HG02938 (cell line): ENCODE measurements at regions not wholly inside any gene's neighbourhood (a gene's known extent, or its start where the extent isn't known, plus 50 kb on each side); places are given as distances from the start of the nearest gene placed in this dataset.

ENCODE experiments used
- ATAC-seq: cut with Tn5 transposase; IDR thresholded peaks from one replicate; pipeline ENCODE4 v1.9.1; 2021; ENCODE audit warnings: mild to moderate bottlenecking, moderate library complexity; ENCODE audit not compliant: unreplicated experiment

DNA sequence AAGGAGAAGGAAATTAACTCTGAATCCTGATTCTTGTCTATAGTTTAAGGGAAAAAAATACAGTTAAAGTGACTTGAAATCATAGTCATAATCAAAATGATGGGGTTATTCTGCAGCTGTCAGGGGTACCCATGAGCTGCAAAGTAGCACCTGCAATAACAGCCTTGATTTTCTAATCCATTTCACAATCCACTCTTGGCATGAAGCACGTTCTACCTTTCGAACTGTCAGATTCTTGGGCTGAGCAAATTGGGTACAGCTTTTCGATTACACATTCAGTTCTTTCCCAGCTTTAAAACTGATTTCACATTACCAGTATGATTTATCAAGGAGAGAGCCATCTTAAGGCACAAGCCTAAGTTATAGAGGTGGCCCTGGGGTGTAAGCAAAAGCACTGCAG lies 118.5 kb upstream of the DTNBP1 start:
- ATAC-seq, result no peak

DNA sequence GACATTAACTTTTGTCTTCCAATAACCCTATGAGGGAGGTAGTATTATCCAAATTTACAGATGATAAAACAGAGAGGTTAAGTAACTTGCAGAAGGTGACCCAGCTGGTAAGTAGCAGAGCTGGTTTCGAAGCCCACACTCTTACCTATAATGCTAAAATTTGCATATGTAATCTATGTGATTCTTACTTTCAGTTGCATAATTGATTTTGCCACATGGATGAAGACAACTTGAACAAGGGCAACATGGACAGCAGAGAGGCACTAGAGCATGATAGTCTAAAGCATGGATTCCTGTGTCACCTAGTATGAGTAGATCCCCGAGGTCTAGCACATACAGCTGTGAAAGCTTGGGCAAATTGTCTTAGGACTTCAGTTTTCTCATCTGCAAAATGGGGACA lies 117.6 kb upstream of the DTNBP1 start:
- no peak for ATAC-seq

DNA sequence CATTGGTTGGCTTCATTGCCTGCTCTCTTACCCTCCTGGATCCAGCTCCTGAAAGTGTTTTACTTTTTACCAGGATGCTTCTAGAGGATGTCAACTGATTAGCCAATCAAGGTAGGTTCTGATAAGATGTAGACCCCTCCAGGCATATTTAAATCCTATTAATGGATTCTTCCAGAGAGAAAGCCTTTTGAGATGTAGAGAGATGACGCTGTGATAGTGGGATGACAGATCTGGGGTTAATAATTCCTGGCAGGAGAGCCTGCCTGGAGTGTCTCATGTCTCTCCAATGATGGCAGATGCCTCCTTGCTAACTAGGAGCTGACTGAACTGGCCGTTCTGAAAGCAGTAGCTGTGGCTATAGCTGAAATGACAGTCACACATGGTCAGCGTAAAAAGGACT lies 116.9 kb upstream of the DTNBP1 start:
- ATAC-seq, result no peak

DNA sequence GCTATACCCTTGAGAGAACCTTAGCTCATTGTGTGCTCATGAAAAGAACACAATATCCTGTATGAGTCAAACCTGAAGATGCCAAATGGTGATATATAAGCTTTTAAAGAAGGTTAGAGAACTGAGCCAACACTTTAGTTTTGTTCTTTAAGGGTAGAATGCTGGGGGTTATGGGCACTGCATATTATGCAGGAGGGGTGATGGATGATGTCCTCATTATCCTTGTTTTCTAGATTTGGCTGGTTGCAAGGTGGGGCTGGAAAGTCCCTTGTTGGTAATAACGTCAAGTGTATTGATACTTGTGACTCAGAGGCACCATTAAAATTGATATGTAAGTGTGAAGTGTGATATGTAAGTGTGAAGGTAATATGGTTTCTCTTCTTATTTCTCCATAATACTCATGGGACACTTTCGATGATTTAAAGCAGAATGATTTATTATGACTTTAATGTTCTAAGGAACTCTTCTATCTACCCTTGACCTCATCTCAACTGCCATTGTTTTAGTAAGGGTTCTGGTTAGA lies 113.7 kb upstream of the DTNBP1 start:
- ATAC-seq, result peak; percentile 63

DNA sequence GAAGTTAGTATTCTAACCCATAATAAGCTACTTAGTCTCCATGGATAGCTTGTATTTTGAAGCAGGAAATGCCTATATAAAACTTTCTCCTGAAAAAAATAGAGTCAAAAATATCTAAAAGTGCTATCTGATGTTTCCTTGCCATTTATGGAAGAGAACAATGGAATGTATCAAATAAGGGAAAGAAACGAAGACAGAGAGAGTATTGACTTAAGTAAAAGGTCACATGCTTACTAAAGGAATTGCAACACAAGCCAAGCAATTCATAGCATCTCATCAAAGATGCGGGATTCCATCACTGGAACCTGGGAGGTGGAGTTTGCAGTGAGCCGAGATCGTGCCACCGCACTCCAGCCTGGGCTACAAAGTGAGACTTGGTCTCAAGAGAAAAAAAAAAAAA lies 112.9 kb upstream of the DTNBP1 start:
- no peak for ATAC-seq

DNA sequence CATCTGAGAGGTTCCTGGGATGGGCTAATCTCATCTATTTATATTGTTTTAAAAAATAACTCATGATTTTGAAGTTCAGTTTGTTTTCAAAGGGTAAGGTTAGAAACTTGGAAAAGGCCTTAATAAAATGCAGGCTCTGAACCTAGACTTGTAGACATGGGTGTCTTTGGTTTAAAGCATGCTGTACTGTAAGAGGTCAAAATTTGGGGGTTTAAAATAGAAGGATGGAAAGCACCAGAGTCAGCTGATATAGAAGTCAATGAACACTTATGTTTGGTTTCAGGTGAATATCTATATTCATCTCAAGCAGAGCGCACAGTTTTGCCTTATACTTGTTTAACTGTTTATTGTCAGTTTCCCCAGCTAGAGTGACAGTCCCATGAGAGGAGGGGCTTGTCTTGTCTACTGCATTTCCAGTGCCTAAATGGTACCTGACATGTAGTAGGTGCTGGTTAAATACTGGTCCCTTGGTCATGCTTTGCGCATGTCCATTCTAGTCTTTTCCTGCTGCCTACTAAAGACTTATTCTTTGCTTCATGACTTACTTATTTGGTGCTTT lies 112.3 kb upstream of the DTNBP1 start:
- no peak for ATAC-seq

DNA sequence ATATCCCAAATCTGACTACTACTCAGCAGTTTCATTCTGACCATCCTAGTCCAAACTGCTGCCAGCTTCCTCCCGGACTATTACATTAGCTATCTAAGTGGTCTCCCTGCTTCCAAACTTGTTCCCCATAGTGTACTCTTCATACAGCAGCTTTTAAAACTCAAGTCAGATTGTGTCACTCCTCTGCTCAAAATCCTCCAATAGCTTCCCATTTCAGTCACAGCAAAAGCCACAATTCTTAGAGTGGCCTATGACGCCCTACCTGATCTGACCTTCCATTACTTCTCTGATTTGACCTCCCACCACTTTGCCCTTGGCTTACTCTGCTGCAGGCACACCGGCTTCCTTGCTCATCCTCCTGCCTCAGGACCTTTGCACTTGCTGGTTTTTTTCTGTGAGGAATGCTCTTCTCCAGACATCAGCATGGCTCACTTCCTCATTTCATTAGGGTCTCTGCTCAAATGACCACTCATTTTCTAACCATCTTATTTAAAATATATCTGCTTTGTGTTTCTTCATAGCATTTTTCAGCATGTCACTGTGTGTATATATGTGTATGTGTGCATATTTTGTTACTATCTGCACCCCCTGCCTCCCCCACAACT lies 111.1 kb upstream of the DTNBP1 start:
- ATAC-seq, result no peak

DNA sequence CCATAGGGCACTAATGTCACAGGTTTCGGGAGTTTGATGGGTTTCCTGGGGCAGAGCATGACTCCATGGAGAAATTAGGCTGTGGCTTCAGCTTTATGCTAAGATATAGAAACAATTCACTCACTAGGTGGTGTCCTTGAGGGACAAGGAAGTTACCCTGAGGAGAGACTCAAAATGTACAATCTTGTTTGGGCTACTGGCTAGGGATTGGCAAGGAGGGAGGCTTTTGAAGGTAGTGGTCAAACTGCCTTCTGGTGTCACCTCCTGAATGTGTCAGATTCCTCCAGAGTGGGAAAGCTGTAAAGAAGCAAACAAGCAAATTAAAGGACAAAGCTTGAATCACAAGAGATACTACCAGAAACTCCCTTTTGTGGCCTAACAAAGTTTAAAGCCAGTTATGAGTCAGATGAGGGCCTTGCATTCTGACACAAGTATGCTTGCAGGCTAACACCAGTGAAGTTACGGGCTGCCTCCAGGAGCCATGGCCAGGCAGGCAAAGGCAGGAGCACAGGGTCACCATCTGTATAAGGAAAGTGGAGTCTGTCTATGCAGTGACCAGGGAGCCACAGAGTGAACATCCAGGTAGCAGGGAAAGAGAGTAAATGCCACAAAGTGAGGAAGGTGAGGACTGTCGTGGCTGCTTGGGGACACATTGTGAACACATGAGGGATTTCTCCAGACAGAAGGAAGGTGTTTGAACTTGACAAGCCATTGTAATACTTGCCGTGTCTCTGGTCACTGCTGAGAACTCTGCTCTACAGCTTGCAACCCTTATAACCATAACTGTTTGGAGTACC lies 107.7 kb upstream of the DTNBP1 start:
- ATAC-seq, result peak; percentile 90

DNA sequence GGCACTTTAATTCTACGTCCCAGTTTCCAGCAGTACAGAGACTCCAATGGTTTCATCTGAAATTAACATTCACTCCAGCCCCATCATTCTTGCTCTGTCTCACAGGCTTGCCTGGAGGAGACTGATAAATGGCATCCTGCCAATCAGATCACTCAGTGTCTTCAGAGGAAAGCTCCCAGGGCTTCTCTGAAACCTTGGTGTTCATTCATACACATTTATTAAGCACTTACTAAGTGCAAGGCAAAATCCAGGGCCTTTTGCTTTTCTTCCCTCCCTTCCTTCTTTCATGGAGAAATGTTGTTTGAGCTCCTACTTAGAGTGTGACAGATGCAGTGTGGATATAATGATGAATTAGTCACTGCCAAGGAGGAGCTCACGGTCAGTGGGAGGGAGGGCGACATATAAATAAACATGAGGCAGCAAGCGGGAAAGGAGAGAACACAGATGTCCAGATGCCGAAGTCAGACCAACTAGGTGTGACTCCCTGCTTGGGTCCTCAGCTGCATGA lies 106.7 kb upstream of the DTNBP1 start:
- ATAC-seq, result no peak

DNA sequence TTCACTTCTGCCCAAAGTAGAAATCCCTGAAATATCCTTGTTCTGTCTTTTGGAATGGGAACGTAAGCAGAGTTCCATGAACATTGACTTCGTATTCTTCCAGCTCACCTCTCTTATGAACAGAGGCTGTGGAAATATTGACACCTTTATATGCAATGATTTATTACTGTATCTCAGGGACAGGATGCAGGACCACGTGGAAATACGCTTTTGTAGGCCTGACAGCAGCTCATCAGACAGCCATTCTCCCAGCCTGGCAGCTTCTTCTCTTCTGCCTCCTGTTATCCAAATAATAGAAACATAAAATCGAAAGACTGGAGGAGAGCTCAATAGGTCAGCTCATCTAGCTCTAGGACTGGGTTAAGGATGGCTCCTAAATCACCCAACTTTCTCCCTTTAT lies 106.2 kb upstream of the DTNBP1 start:
- ATAC-seq, result no peak

DNA sequence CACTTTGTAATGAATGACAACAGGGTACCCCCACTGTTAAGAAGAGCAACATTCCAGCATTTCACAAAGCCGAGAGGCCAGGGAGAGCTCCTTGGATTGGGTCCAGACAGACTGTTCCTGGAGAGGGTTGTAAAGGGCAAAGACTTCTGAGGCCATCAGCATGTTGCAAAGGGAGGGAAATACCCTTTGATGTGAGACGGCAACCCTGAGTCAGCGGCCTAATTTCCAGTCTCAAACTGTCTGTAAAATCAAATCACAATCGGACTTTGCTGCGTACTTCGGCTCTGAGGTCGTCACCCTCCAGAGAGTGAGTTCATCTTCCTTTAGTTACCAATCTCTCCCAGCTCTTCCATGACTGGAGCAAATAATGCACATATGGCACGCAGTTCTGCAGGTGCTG lies 101.0 kb upstream of the DTNBP1 start:
- no peak for ATAC-seq

DNA sequence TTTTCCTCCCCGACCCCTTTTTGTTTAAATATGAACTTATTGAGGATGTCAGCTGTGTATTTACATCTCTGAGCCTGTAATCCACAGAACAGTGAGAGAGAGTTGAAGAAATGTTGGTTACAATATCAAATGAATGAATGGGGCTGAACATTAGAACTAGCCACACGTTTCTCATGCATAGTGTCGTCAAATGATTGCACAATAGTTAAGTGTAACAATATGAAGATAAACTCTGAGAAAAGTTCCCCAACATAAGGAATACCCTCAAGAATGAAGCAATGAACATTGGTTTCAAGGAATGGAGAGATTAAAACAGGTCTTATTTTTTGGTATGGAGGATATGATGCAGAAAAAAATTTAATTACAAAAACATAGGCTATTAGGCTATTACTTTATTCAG lies 100.5 kb upstream of the DTNBP1 start:
- no peak for ATAC-seq

DNA sequence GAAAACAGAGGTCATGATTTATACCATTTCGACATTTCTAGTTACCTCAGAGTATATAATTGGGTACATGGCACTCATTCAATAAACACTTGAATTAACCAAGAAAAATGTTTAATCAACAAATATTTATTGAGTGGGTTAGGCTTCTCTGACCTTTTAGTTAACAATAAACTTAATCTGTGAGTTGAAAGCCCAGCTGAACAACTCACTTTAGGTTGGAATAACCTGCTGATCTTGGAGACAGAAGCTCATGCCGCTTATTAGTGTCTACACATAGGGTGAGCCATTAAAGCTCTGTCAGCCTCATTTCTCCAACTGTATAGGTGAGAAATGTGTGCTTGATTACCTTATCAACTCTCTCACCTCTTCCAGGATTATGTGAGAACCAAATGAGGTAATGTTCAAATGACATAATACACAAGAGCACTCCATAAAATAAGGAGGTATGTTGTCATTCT lies 98.2 kb upstream of the DTNBP1 start:
- no peak for ATAC-seq

DNA sequence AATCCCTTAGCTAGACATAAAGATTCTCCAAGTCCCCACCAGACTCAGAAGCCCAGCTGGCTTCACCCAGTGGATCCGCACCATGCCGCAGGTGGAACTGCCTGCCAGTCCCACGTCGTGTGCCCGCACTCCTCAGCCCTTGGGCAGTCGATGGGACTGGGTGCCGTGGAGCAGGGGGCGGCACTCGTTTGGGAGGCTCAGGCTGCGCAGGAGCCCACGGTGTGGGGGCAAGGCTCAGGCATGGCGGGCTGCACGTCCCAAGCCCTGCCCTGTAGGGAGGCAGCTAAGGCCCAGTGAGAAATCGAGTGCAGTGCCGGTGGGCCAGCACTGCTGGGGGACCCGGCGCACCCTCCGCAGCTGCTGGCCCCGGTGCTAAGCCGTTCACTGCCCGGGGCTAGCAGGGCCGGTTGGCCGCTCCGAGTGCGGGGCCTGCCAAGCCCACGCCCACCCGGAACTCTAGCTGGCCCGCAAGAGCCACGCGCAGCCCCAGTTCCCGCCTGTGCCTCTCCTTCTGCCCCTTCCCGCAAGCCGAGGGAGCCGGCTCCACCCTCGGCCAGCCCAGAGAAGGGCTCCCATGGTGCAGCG lies 95.9 kb upstream of the DTNBP1 start:
- ATAC-seq, result no peak

DNA sequence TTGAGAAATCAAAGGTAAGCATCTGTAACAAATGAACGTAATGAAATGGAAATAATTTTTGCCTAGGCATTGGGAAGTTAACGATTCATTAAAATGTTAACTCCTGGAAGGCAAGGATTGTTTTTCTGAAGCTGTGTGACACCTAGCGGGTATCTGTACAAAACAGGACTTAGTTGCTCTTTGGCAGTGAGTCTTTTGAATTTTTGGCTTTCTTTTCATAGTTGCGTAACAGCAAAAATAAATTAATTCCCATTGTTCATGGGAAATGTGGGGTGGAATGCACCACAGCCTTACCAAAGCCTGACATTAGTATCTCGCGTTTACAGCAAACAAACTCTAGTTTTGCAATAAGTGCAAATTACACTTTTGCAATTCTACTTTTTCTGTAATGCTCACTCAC lies 92.7 kb upstream of the DTNBP1 start:
- no peak for ATAC-seq

DNA sequence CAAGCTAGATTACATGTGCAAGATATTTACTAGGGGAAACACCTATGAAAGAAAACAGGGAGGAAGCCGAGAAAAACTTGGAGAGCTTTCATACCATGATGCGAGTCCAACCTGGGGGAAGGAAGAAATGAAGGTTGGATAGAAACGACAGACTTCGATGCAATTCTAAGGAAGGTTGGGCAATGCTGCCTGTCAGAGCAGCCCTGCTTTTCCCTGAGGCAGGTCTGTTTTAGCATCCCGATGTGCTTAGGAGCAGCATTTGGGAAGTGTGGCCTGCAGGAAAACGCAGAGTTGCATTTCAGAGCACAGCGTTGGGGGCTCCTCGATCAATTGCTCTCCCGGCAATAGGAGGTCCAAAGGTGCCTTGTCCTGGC lies 91.9 kb upstream of the DTNBP1 start:
- ATAC-seq, result no peak

DNA sequence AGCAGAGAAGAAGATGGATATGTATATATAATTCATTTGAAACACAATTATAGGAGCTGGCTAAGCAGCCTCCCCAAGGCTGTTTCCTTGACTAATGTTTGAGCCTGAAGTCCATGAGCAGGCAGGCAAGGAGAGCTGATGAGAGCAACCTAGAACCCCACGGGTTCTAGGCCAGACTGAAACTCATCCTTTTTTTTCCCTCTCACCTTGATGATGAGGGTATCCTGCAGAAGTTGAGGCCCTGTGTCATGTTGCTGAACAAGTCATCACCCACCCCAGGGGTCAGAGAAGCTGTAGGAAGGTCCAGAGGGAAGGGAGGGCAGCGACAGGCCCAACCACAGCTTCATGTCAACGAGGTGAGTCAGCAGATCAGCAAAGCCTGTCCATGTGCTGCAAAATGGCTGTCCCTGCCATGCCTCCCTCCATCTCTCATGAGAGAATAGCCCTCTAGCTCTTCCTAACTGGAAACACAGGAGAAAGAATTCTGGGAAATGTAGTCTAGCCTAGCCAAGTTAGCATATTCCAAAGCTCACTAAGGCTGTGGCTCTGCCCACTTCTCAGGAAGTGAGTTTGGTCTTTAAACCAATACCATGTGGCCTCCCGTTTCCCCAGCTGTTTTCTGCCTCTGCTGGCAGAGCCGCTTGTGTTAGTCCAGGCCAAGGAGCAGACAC lies 91.3 kb upstream of the DTNBP1 start:
- no peak for ATAC-seq

DNA sequence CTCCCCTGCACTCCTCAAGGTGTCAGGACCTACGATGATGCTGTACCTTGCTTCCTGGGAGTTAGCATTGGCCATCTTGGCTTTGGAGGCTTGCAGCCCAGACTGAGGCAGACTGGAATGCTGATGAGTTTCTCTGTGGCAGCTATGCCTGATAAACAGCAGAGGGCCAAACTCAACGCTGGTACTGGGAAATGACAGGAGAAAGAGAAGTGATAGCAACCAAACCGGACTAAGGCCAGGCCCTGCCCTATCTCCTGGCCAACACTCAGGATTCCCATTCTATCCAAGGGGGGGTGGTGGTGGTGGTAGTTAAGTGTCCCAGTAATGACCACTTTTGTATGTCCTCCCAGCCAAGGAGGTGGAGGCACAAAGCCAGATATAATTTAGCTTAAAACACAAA lies 90.0 kb upstream of the DTNBP1 start:
- no peak for ATAC-seq

DNA sequence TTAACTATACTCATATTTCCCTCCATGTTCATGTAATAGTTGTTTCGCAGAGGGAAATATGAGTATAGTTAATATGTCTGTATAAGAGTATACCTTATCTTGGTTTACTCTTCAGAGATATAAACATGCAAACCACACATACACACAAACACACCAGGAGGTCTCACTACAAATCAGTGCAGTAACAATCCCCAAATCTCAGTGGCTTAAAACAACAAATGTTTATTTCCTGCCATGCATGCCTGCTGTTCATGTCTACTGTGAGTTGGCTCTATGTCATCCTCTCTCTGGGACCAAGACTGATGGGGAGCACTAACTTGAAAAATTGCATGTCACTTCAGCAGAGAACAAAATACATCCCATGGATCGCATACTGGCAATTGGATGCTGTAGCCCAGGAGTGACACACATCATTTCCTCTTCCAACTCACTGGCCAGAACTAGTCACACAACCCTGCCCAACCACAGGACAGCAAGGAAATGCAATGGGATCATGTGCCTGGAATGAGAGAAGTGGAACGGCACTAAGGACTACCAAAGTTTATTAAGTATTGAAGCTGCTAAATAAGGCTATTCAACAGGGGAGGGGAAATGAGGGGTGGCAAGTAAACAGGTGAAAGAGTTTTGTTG lies 89.0 kb upstream of the DTNBP1 start:
- no peak for ATAC-seq

DNA sequence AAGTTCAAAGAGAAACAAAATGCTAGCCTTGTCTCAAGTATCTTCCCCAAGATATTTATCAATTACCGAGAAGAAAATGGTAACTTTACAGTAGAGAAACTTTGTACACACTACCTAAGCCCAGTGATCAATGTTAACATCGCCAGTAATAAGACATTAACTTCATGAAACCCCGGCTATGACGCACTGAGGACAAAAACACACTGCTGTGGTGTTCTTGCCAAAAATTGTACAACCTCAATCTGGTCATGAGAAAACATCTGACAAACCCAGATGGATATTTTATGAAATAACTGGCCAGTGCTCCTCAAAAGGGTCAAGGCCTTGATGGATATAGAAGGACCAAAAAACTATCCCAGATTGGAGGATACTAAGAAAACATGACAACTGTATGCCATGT lies 85.5 kb upstream of the DTNBP1 start:
- no peak for ATAC-seq
